Endometrium (tissue), 2 donors: ENCODE measurements at regions not wholly inside any gene's neighbourhood (a gene's known extent, or its start where the extent isn't known, plus 50 kb on each side); places are given as distances from the start of the nearest gene placed in this dataset.
"Not testable (repeated sequence)": the region's sequence is repeated elsewhere in the genome, so short reads cannot be mapped to it uniquely, and the experiment has no call there.

Experiments
- FAIRE-seq: peaks from 2 replicates; lab custom pipeline; 2012; peaks lifted over from hg19 to GRCh38; lab: Jason Lieb, UNC
- donor health status: control.
- donor health status: control.

- FAIRE-seq = no peak
Measured at GRCh38 chrX:40891798-40892197, 156.5 kb upstream of the MED14 start.

DNA sequence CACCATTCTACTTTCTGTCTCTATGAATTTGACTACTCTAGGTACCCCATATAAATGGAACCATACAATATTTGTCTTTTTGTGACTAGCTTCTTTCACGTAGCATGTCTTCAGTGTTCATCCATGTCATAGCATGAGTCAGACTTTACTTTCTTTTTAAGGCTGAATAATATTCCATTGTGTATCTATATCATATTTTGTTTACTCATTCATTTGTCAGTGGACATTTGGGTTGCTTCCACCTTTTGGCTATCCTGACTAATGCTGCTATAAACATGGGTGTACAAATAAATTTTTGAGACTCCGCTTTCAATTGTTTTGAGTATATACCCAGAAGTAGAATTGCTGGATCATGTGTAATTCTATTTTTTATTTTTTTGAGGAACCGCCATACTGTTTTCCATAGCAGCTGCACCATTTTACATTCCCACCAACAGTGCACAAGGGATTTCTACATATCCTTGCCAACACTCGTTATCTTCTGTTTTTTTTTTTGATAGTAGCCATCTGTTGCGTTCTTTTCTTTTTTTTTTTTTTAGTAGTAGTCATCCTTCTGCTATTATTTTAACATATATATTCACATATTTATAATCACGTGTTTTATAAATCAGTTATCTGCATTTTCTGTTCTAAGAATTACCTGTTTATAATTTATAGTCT is 158.0 kb upstream of the MED14 start:
- FAIRE-seq = no peak

- FAIRE-seq = no peak
Measured at GRCh38 chrX:40895246-40895645, 159.9 kb upstream of the MED14 start.

DNA sequence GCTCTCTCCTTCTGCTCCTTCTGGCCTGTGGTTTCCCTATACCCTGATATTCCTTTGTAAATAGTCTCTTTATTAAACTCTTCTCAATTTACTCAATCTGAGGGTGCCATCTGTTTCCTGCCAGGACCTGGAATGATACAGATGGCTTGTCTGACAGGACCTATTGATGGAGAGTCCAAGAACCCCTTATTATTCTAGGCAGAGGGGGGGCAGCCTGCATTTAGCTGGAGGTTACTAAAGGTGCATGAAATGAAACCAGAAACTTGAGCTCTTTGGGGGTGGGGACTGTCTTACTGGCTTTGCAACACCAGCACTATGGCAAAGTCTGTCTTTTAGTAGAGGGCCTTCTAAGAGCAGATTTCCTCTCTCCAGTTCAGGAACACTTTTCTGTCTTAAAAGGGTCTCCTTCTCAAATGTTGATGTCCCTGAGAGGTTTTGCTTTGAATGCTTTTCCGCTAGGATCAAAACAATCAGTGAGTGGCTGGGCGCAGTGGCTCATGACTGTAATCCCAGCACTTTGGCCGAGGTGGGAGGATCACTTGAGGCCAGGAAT is 162.5 kb upstream of the MED14 start:
- no peak for FAIRE-seq

GRCh38 chrX:40904739-40905138 is 169.4 kb upstream of the MED14 start:
- FAIRE-seq = not testable (repeated sequence)

- FAIRE-seq = no peak
Measured at GRCh38 chrX:40908026-40908425, 172.7 kb upstream of the MED14 start.

- FAIRE-seq = no peak
Measured at GRCh38 chrX:40908857-40909475, 173.6 kb upstream of the MED14 start.

- FAIRE-seq = no peak
Measured at GRCh38 chrX:40912166-40912565, 173.1 kb upstream of the USP9X start.

DNA sequence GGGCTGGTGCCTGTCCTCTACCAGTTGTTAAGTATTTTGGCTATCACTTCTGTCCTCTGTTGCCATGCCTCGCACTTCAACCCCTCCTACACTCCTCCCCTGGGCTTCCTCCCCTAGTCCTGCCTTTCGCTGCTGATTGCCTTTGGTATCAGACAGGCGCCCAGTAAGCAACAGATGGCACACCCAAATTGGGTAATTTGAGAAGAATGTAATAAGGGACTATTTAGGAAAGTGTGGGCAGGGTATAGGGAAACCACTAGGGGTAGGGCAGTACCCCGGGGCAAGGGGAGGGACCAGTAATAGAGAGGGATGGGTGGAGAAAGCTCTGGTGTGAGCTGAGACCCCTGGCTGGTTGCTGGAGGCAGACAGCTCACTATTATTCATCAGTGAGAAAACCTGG is 172.7 kb upstream of the USP9X start:
- no peak for FAIRE-seq

GRCh38 chrX:40920351-40920750 is 164.9 kb upstream of the USP9X start:
- FAIRE-seq = no peak

DNA sequence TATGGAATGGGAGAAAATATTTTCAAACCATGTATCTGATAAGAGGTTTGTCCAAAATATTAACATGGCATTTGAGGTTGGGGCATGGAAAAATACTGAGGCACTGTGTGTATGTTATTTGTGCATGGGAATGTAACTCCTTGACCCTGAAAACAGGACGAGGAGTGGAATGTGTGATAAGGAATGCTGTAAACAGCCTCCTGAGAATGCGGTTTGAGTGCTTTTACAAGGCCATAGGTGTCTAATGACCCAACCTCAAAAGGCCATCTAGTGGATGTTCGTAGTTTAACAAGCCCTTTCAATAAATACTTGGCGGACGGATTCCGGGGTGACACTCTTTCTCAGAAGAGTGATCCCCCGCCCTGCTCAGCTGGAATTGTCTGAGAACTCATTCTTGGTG is 162.9 kb upstream of the USP9X start:
- no peak for FAIRE-seq

DNA sequence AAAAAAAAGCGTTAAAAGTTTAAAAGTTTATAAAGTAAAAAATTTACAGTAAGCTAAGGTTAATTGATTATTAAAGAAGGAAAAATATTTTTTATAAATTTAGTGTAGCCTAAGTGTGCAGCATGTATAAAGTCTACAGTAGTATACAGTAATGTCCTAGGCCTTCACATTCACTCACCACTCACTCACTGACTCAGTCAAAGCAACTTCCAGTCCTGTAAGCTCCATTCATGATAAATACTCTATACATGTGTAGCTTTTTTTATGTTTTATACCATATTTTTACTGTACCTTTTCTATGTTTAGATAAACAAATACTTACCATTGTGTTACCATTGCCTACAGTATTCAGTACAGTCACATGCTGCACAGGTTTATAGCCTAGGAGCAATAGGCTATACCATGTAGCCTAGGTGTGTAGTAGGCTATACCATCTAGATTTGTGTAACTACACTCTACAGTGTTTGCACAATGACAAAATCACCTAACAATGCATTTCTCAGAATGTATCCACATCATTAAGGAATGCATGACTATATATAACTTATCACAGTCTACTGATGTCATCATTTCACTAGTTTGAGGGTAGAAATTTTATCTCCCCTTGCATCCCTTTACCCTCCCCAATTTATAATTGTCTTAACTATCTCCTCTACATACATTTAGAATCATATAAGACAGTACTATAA is 158.4 kb upstream of the USP9X start:
- FAIRE-seq = not testable (repeated sequence)

- FAIRE-seq = no peak
Measured at GRCh38 chrX:40928076-40928475, 157.2 kb upstream of the USP9X start.

- FAIRE-seq = no peak
Measured at GRCh38 chrX:40931921-40932320, 153.3 kb upstream of the USP9X start.

GRCh38 chrX:40933132-40933705 is 152.0 kb upstream of the USP9X start:
- FAIRE-seq = no peak

GRCh38 chrX:40933706-40934425 is 151.4 kb upstream of the USP9X start:
- FAIRE-seq = no peak

GRCh38 chrX:40936827-40937226 is 148.4 kb upstream of the USP9X start:
- no peak for FAIRE-seq

DNA sequence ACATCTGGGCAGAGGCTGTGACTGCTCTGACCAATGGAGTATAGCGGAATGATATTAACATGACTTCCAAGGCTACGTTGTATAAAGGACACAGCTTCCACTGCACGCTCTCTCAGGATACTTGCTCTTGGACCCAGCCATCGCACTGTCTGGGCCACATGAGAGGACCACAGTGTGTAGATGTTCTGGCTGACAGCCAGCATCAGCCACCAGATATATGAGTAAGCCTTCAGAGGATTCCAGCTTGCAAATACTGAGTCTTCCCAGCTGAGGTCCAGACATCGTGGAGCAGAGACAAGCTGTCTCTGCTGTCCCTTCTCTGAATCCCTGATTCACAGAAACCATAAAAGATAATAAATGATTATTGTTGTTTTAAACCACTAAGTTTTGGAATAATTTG is 146.8 kb upstream of the USP9X start:
- FAIRE-seq = no peak

DNA sequence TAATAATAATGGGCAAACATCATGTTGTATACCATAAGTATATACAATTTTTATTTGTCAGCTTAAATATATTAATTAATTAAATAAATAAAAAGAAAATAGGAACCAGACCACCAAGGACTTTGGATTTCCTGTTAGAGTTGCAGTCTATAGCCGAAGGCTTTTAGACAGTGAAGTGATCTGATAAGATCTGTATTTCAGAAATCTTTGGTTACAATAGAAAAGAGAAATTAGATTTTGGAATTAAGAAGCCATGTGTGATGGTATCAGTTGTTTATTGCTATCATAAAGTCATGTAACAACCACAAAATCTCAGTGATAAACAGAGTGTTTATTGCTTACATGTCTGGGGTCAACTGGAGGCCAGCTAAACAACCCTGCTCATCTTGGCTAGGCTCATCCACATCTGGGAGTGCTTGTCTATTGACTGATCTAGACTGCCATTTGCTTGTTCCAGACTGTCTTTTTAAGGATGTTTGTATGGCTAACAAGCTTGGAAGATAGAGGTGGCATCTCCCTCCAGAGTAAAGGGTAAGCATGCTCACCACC is 142.1 kb upstream of the USP9X start:
- no peak for FAIRE-seq

GRCh38 chrX:40945361-40945713 is 139.9 kb upstream of the USP9X start:
- FAIRE-seq = no peak

DNA sequence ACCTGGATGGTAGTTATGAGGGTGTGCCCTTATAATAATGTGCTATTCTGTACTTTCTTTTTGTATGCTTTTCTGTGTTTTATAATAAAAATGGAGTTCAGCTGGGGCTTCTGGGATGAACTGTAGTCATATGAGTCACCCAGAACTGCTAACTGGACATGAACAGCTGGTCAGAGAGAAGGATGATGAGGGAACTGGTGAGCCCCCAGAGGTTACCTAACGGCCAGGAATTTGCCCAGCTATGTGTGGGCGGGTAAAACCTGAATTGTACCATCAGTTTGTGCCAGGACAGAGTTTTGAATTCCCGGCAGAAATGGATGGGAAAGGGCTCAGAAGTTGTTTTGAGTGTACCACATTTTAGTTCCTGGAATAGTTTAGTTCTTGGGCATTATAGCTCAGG is 138.0 kb upstream of the USP9X start:
- FAIRE-seq = no peak

DNA sequence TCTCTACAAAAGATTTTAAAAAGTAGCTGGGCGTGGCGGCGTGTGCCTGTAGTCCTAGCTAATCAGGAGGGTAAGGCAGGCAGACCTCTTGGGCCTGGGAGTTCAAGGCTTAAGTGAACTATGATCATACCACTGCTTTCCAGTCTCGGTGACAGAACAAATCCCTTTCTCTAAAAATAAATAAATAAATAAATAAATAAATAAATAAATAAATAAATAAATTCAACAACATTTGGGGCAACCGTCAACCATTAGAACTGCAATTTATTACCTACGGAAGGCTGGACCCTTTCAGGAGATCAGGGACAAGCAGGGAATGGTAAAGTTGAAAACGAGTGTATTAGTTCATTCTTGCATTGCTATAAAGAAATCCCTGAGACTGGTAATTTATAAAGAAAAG is 136.2 kb upstream of the USP9X start:
- no peak for FAIRE-seq
